ENCODE measurements at regions not wholly inside any gene's neighbourhood (a gene's known extent, or its start where the extent isn't known, plus 50 kb on each side); places are given as distances from the start of the nearest gene placed in this dataset.

DNA sequence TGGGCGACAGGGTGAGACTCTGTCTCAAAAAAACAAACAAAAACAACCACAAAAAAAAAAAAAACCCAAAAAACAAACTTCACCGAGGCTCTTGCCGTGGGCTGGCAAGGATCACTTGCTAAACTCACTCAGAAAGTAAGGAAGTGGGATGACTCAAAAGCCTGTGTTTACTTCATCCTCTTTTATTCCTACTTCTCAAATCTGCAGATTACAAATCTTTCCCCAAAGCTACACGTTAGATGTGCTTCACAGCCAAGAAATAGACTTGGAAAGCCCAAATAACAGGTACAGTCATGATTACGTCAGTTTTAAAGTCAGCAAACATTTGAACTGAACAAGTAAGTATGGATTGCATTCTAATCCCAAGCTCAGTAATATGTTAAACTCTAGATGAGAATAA lies 359.3 kb downstream of the ADGRL2 start:
- no peaks in the 10 kb centered on the region for H3K9me3 ChIP-seq
- WGBS, 2 donors: 85 to 86% methylated on average over 5 of the region's 5 CpGs
- H3K36me3 ChIP-seq: no peaks in the 10 kb centered on the region
- H3K27me3 ChIP-seq: no peaks in the 10 kb centered on the region
- intact Hi-C loops (cut with DNase I): no loop called here
- DNase-seq: no peak
- H3K4me1 ChIP-seq: no peaks in the 10 kb centered on the region
- no peak overlapping the region for H3K27ac ChIP-seq
- H3K4me3 ChIP-seq: no peak overlapping the region
- TF ChIP-seq, protein P1, sequence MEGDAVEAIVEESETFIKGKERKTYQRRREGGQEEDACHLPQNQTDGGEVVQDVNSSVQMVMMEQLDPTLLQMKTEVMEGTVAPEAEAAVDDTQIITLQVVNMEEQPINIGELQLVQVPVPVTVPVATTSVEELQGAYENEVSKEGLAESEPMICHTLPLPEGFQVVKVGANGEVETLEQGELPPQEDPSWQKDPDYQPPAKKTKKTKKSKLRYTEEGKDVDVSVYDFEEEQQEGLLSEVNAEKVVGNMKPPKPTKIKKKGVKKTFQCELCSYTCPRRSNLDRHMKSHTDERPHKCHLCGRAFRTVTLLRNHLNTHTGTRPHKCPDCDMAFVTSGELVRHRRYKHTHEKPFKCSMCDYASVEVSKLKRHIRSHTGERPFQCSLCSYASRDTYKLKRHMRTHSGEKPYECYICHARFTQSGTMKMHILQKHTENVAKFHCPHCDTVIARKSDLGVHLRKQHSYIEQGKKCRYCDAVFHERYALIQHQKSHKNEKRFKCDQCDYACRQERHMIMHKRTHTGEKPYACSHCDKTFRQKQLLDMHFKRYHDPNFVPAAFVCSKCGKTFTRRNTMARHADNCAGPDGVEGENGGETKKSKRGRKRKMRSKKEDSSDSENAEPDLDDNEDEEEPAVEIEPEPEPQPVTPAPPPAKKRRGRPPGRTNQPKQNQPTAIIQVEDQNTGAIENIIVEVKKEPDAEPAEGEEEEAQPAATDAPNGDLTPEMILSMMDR (IDR thresholded peaks at IDR 0.05): no peak
- no peak for ATAC-seq

DNA sequence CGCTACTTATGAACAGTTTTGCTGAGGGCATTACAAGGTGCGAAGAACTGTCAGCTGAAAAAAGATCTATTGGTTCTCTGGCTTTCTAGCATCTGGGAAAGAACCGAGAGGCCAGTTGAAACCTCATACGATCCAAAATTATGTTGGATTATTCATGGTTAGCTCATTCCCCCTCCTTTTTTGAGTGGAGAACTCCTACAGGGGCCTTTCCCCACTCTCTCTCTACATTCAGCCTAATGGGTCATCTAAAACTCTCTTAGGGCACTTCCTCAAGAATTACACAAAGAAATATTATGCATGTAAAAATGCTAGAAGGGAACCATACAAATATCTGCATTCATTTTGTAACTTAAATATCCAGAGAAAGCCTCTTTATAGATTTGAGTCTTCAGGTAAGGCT lies 358.2 kb downstream of the ADGRL2 start:
- no peak for ATAC-seq
- intact Hi-C loops (cut with DNase I): no loop called here
- no peak overlapping the region for H3K27ac ChIP-seq
- H3K36me3 ChIP-seq: no peaks in the 10 kb centered on the region
- no peaks in the 10 kb centered on the region for H3K27me3 ChIP-seq
- H3K4me3 ChIP-seq: no peak overlapping the region
- no peaks in the 10 kb centered on the region for H3K4me1 ChIP-seq
- TF ChIP-seq, protein P1 (IDR thresholded peaks at IDR 0.05): no peak
- WGBS, 2 donors: 96 to 97% methylated on average over 4 of the region's 4 CpGs
- no peak for DNase-seq
- no peaks in the 10 kb centered on the region for H3K9me3 ChIP-seq

DNA sequence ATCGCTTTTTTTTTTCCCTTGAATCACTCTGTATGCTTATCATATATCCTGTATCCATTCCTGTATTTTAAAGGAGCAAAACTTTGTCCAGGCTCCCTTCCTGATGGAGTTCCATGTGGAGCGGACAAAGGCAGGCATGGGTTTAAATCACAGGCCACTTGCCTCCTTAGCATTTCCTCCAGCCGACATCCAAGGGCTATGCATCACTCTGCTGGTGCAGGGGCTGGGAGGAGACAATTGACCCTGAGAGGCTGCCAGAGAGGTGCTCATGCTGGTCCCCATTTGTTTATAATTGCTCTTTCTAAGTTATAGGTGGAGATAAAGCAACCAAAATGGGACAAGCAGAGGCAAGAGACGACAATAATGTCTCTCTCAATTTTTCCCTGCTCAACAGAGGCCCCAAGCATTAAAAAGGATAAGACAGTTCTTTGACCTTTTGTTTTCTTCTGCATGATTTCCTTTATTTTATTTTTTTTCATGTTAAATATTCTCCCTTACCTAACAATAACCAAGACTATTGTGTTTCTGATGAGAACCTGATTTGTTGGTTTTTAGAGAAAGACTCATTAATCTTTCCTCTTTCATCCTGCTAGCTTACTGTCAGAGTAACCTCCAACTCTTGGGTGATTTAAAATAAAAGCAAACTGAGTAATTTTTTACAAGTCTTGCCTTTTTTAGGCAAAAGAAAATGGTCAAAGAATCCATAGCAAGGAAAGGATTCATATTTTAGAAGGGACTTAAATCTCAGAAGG lies 353.7 kb downstream of the ADGRL2 start:
- Histone ChIP-seq H3K27me3 (no peaks in the 10 kb centered on the region), H3K36me3 (no peaks in the 10 kb centered on the region), H3K4me3 (no peak overlapping the region), H3K4me1 (peaks cover 0 to 13% (median 0%) of the 10 kb centered on the region in 9 donors), H3K27ac (no peak overlapping the region), H3K9me3 (no peaks in the 10 kb centered on the region)
- TF ChIP-seq, protein P1 (IDR thresholded peaks at IDR 0.05): no peak
- intact Hi-C loops (cut with DNase I): no loop called here
- no peak for ATAC-seq
- WGBS, 2 donors: 73 to 89% methylated on average over 4 of the region's 4 CpGs
- DNase-seq: no peak

DNA sequence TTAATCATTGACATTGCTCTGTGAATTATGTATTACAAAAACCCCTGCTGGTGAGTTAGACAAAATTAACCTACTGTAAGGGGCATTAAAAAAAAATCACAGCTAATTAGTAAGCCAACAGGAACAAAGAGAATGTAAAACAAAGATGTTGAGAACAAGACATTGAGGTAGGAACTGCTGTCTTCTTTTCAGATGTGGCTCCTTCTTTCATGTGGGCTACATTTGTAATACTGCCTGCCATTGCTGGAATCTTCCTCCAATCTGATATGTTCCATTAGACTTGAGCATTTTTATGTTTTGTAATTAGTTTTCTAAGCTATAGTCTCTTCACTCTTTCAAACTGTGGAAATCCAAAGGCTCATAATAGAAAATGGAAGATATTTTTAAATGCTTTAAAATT lies 353.0 kb downstream of the ADGRL2 start:
- intact Hi-C loops (cut with DNase I): no loop called here
- Histone ChIP-seq H3K4me1 (peaks cover 0 to 13% (median 0%) of the 10 kb centered on the region in 9 donors), H3K9me3 (no peaks in the 10 kb centered on the region), H3K36me3 (no peaks in the 10 kb centered on the region), H3K4me3 (no peak overlapping the region), H3K27ac (no peak overlapping the region), H3K27me3 (no peaks in the 10 kb centered on the region)
- ATAC-seq (no peak), DNase-seq (no peak)
- TF ChIP-seq, protein P1 (IDR thresholded peaks at IDR 0.05): no peak
